Stimulated activated naive CD4-positive, alpha-beta T cell treated with Interleukin-2 at 50 U/mL for 16 hours (primary cell): ENCODE measurements at regions not wholly inside any gene's neighbourhood (a gene's known extent, or its start where the extent isn't known, plus 50 kb on each side); places are given as distances from the start of the nearest gene placed in this dataset.

ENCODE experiments used
- DNase-seq: peaks from one replicate; lab custom pipeline; 2025; lab: John Stamatoyannopoulos, UW

DNA sequence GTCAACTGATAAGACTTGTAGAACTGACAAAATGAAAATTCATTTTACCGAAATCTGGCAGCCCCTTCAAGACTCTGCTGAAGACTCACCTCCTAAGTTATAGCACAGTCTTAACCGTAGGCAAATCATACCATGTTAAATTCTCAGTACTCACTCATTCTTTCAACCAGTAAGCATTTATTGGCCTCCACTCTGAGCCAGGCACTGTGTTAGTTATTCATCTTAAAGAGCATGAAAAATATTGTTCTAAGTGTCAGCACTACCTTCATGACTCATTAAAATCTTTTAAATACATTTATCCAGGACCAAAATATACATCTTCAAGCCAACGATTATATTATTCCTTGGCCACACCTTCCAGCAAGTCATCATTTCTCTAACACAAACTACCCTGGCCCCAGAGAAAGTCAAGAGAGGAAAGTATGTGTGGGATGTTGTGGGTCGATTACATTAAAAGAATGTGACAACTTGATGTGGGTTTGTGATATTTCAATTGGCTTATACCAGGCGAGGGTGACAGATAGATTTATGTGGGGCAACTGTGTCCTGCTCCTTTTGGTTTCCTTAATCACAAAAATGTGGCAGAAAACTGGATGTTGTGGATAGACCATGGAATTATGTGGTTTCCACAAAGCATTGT is 55.0 kb downstream of the TMEM30B start:
- DNase-seq: no peak

DNA sequence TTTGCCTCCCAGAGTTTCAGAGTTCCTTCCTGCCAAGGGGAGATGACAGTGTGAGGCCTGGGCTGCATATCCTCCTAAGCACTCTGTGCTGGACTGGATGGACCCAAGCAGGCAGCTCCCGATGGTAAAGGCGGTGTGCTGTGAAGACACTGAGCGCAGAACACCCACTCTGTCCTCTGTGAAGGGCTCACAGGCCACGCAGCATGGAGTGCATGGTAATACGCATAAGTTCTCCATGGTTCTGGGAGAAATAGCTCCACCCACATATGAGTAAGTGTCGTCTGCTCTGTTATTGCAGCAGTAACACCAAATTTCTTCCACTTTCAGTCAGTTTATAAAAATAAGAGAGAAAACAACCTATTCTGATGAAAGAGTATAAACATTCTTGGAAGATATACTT is 55.8 kb downstream of the TMEM30B start:
- no peak for DNase-seq

DNA sequence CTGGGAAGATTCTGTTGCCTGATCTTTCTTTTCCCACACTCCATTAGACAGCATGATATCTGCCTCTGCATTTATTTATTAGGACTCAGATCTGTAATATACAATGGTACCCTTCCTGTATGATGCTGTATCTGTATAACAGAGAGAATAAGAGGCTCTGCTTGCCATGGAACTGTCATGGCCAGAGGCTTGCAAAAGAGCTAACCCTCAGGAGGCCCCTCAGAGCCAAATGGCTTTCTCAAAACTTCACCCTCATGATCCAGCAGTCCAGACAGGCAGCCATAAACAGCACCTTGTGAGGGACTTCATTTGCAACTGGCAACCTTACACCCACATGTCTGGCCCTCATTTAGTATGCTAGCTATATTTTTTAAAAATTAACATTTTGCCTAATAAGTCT is 57.6 kb downstream of the TMEM30B start:
- DNase-seq: no peak

DNA sequence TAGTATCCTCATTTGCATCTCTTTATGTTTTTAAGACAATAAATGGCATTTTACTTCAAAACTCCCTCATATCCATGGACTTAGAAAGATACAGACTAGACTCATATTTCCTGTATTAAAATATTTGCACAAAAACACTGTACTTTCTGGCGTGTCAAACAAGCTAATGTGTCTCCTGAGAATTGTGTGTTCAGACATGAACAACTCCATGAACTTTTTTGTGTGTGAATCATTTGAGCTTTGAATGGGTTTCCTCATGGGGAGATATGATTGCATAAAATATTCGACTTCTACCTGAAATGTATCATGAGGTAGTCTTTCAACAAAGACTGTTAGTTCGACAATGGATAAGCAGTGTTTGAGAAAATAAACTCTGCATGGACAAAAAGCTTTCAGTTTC is 58.8 kb downstream of the TMEM30B start:
- DNase-seq: no peak

DNA sequence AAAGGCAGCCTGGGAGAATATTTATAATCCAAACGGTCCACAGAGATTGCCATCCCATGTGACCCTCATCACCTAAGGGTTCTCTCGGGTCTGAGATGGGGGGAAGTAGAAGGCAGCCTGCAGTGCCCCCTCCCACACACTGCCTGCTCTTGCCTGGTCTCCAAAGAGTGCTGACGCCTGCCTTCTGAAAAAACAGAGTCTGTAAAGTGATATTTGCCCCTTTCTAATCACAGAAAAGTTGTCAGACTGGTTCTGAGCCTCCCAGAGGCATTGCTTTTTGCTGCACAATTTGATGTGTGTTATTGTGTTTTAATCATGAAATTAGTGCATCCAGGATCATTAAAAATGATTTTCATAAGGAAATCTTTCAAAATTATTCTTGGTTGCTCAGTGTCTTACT is 59.2 kb downstream of the TMEM30B start:
- DNase-seq: no peak

DNA sequence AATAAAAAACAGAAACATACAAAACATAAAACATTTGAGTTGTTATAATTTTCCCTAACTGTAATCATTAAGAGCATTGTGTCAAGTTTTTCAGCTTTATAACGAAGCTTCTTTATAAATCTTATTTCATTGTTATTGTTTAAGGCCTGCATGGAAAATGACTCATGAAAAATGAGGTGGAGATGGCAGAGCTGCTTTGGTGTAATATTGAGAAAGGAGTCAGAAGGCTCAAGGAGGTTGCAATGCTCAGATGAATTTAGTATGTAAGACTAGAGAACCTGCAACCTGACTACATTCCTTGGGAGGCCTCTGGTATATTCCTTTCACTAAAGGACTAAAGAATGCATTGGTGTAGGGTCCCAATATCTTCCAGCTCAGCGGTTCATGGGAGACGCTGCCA is 61.5 kb downstream of the TMEM30B start:
- DNase-seq: no peak

DNA sequence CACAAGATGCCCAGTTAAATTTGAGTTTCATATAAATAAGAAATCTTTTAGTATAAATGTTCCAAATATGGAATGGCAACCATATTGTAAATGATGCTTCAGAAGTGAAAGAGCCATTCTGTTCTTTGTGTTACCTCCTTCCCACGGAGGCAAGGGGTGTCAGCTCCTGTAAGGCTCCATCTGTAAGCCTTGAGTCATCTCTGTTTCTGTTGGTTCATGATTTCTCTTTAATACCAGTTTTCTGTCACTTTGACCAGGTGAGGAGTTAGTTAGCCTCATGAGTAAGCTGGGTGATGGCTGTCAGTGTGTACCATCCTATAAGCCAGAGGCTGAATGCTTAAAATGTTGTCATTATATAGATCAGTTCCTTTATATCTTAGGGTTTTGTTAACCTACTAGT is 61.9 kb downstream of the TMEM30B start:
- no peak for DNase-seq

DNA sequence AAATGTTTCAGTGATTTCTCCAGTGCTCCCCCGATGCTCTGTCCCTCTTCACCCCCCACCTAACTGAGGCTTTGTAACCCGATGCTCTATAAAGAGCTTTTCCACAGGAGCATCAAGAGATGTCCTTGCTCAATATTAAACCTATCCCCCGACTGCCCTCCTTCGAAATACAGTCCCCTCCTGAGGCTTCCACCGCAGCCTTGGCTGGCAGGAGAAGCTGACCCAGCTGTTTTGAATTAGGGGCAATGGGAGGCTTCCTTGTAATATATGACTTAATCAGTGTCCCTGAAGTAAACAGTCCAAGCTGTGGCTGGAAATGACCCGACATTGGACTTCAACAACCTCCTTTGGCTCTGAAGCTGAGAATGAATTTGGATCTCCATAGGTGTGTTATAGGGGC is 62.4 kb downstream of the TMEM30B start:
- no peak for DNase-seq

DNA sequence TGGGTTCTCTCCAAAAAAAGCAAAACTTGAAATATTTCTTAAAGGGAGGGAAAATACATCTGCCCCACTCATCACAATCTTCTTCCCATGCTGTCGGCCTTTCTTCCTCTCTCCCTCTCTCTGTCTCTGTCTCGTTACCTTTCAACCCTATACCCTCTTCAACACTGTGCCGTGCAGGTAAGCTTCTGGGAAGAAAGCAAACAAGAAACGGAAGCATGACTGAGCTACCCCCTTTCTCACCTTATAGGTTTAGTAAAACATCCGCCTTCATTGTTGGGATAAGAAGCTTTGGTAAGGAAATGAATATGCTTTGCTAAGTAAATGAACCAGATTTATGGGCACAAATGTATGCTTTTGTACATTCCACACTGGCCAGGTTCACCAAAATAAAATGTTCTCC is 63.0 kb downstream of the TMEM30B start:
- no peak for DNase-seq

DNA sequence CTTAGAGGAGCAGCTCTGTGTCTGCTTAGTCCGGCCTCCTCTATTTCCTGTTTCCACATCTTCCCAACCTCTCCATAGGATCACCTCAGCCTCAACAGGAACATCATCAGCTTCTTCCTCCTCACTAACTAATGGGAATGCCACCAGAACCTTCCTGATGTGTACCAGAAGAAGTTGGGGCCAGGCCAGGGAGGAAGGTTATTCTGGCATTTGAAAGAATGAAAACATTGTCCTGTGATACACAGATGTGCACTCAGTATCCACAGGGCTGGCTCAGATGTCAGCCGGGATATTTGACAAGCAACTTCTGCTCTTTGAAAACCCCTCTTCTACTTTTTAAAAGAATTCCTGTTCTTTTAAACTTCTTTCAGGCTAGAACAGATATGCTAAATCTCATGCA is 63.6 kb downstream of the TMEM30B start:
- no peak for DNase-seq

DNA sequence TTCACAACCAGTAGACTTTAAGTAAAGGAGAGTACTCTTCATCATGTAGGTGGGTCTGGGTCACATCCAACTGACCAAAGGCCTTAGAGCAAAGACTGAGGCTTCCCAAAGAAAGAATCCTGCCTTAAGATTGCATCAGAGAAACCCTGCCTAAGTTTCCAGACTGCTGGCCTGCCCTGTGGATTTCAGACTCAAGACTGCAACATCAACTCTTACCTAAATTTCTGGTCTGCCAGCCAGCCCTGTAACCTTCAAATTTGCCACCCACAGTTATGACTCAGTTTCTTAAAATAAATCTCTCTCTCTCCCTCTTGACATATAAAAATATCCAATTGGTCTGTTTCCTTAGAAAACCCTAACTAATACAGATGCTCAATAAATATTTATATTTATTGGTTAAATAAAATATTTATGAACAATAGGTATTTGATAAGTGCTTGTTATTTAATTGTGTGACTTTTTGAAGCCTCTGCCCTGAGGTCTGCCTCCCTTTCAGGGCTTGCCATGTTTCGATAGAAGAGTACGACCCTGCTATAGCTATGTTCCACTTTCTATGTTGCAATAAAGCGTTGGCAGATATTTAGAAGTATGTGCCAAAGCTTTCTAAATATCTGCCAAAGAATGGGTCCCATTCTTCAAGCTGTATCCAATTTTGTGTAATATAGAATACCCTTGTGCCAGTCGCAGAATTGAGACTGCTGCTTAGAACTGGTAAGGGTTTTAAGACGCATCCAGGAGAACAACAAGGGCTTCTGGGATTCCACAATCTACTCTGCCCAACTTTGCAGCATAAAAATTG is 65.7 kb downstream of the TMEM30B start:
- no peak for DNase-seq

DNA sequence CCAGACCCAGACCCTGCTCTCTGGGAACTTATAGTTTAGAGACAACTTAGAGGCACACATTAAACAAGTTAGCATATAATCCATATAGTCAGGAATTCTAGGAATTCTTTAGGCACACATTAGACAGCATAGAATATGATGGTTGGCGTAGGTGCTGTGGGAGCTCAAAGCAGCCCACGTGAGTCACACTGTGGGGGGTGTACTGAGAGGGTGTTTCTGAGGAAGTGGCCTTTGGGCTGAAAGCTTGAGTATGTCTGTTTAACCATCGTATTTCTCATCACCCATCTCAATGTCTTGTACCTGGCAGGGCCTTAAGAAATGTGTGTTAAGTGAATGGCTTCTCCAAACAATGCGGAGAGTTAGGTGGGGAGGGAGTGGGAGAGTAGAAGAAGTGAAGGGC is 67.2 kb downstream of the TMEM30B start:
- DNase-seq: no peak

DNA sequence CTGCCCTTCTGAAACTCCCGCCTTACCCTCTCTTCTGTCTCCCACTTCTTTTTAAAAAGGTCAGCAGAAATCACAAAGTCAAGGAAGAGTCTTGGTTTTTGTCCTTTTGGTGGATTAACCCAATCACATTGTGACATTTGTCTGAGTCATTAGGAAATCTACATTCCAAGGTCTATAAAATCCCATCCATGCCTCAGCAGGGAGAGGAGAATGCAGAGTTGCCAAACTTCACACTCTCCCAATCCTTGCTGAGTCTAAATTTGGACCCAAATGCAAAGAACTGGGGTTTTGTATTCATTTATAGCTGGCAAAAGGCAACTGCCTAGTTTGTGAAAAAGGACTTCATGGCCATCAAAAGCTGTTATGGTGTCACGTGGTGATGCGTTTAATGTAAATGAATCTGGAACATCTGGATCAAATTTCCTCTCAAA is 67.9 kb downstream of the TMEM30B start:
- no peak for DNase-seq

DNA sequence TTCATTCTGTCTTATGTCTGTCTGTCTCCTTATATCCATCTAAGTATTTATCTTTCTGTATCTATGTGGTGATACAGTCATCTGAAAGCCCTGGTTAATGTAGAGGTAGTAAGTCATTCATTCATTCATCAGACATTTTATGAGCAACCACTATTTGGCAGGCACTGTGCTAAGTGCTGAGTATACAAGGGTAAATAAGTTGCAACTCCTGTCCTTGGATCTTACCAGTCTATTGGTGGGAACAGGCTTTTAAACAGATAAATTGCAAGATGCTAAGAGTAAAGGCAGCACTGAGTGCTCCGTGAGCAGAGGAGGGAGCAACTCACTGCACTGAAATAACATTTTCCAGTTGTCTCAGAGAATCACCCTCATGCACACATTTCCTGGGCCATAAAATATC is 68.6 kb downstream of the TMEM30B start:
- no peak for DNase-seq

DNA sequence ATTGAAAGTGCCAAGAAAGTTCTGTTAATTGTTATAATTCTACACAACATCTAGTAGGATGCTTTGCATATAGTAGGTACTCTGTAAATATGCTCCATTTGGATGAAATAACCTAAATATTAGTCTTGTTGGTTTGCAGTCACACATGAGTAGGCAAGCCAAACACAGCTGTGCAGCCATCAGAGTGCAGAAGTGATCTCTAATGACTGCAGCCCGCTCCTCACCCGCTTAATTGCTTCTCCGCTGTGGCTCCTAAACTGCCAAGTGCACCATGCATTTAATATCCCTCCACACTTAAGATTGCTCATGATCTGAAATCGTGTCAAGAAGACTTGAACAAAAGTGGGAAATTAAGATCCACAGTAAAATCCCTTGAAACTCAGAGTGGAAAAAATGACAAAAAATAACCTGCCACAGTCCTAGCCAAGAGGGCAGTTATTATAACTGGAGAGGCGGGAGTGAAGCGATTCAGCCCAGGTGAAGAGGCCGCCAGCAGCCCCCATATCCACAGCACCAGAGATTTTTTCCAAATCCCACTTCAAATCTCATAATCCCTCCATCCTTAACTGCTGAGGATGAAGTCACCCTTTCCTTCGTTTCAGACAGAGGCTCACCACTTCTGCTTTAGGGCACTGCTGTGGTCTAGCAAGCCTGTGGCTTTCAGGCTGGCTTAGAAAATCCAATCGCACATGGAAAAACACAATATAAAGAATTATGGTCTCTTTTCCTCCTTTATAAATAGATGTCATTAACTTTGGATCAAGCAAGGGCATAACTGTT is 69.5 kb downstream of the TMEM30B start:
- DNase-seq: no peak

DNA sequence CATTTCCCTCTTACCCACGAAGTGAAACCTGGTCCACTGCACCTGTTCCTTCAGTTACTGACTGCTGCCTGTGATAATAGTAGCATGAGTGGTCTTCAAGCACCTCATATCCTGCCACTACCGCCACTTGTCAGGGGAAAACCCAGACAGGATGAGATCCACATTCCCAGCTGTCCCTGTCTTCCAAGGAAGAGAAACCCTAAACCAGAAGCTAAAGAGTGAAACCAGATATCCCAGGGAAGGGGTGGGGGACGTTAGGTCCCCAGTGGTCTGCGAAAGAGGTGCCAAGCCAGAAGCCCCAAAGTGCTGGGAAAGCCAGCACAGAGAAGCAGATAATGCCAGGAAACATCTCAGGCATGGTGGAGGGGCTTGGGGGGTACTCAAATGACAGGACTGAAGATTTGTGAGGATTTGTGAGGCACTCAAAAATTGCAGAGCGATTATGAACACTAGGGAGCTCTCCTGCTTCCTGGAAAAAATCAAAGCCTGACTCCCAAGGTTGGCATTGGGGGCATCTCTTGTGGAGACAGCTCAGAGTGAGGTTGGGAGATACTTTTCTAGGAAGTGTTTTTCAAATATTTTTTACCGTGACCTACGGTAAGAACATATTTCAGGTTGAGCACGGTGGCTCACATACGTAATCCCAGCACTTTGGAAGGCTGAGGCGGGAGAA is 77.9 kb downstream of the TMEM30B start:
- DNase-seq: no peak

DNA sequence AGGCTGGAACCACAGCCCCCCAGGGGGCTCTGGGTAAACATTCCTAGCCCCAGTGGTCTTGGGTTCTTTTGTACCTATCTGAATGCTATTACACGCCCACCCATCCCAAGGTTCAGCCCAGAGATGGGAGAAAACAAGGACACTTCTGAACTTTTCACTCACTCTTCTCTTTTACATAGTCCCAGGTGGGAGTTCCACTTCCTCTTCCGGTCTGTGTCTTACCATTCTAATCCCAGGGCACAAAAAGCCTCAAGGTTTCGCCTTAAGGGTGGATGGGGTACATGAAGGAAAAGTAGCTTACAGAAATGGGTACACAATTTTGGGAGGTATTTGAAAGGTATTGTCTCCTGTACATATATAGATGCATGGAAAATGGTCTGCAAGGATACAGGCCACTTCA is 79.0 kb downstream of the TMEM30B start:
- no peak for DNase-seq

DNA sequence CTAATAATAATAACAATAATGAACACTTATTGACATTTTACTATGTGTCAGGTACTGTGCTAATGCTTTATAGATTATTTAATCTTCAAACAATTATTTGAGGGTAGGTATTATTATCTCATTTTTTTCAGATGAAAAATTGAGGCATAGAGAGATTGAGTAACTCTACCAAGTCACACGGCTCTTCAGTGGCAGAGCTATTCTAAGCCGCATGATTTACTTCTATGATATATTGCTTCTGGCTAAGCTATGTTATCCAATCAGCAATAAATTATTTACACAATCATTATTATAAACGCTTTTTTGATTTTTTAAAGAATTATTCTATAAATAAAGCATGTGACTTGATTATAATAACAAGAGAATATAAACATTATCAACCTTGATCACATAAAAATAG is 80.0 kb downstream of the TMEM30B start:
- DNase-seq: no peak

DNA sequence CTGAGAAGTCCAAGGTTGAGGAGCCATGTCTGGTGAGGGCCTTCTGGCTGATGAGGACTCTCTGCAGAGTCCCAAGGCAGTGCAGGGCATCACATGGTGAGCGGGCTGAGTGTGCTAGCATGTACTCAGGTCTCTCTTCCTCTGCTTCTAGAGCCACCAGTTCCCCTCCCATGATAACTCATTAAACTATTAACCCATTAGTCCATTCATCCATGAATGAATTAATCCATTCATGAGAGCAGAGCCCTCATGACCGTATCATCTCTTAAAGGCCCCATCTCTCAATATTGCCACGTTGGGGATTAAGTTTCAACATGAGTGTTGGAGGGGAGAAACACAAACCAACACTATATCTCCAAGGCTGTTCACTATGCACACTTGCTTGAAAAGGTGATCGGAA is 83.7 kb downstream of the TMEM30B start:
- no peak for DNase-seq

DNA sequence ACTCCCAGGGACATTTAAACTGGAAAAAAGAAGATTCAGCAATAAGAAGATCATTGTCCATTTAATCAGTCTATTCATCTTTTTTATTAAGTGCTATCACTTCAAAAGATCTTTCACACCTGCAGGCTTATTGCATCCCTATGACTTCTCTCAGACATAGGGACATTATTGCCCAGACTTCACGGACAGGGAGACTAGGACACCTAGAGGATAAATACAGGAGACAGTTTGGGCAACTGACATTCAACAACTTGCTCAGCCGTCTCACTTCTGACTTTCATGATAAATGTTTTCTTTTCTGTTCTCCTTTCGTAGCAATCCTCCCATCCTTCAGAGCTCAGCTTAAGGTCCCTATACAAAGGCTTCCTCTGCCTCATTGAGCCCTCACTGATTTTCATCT is 84.3 kb downstream of the TMEM30B start:
- no peak for DNase-seq

DNA sequence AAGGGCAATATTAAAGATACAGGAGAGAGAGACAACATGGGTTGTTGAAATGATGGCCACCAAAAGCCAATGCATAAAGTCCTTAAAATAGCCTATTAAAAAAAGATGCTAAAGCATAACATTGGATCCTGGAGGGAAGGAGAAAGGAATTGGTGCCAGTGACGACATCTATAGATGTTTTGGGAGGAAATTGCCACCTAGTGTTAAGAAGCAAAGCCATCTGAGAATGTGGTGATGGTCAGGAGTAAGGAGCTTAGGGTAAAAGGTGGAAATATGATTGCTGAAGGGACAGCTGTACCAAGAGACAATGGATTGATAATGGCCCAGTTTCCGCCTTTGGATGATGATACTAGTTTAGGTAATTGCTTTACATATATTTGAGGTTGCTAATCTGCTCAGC is 85.1 kb downstream of the TMEM30B start:
- no peak for DNase-seq

DNA sequence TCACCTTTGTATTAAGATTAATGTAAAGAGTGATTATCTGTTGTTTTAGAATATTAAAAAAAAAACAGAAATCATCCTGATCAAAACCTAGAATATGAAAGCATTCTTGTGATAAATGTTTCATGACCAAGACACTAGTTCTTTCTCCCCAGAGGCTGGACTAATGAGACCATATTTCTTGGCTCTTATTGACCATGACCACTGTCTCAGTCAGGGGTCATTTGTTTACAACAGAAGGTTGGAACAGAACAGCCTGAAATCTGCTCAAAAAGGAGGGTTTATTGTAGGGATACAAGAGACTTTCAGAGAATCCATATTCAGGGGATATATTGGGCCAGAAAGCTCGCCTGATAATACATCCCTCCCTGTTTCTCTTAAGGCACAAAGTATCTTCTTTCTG is 87.7 kb downstream of the TMEM30B start:
- DNase-seq: no peak

DNA sequence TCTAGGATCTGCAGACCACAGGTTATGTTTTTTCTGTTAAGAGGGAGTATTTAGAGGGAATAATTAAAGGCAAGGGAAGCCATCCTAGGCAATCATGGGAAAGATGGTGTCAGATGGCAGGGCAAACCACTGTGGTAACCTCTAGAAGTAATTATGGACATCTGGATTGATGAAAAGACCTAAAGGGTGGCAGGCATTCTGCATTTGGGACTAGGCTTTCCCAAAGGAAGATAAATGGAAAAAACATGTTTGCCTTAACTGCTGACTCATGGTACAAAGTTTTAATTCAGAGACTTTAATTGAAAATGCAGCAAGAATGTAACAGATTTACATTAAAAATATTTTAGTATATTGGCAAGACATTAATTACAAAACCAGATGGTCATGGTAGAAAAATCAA is 88.1 kb downstream of the TMEM30B start:
- no peak for DNase-seq
